Iris pigment epithelial cell (primary cell): ENCODE measurements at regions not wholly inside any gene's neighbourhood (a gene's known extent, or its start where the extent isn't known, plus 50 kb on each side); places are given as distances from the start of the nearest gene placed in this dataset.

Source experiments
- DNase-seq: peaks from one replicate; pipeline ENCODE4 v3.0.0-alpha.2; 2011; ENCODE audit warnings: low read depth

DNA sequence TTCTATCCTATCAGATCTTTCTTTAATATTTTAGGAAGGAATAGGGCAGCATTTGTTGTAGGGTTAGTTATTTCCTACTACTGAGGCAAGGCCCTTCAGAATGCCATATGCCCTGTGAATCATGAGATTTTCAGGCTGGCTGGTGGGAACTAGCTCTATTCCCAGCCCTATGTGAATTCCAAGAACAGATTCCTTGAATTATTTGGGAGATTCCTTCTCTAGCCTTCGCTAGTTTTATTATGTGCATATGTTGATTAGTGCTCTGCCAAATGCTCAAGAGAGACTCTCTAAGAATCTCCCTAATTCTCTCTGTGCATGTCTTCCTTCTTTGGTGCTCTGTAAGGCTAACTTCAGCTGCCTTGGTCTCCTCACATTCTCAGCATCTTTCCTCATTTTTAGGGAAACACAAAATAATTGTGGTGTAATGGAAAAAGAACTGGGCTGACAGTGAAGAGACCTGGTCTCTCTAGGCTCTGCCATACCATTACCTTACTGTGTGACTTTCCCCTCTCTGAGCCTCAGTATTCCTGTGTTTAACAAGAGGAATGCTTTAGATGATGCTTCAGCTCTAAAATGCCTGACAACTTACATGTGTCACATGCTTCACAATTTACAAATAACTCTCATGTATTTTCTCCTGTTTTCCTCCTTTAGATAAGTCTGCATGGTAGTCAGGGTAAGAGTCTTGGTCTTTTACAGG lies 79.7 kb downstream of the VMA21 start:
- no peak for DNase-seq

DNA sequence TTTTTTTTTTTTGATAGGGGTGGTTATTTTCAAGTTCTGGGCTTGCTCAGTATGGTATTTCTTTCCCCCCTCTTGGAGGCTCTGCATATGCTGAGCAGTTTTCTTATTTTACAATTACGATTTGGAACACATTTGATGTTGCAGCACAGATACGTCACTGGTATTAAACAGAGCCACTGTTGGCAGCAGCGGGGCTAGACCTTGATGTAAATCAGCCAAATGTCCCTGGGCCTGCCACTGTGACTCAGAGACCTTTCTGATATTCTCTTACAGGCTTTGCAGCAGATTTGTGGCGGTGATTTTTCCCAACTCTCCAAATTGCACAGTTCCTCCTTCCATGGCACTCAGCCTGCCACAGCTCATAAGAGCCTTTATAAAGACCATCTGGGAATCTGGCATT lies 81.1 kb downstream of the VMA21 start:
- no peak for DNase-seq

DNA sequence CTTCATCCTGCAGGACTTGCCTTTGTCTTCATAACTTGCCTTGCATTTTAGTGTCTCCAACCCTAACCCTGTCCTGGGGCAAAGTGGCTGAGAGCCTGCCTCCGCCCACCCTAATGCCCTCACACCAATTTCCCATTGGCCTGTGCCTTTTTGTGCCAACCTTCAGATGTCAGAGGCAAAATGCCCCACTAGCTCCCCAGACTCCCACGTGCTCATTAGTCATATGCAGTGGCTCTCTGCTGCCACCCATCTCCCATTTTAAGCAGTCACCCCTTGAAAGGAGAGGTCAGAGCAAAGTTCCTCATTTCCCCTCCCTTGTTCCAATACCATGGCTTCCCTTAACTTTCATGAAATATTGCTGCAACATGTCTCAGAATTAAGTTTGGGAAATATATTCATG lies 74.8 kb upstream of the PASD1 start:
- no peak for DNase-seq

- DNase-seq, result peak; percentile 0
Observed at GRCh38 chrX:151505796-151506195, 57.7 kb upstream of the PASD1 start.

GRCh38 chrX:151510203-151510602 lies 53.3 kb upstream of the PASD1 start:
- no peak for DNase-seq

GRCh38 chrX:151513472-151513871 lies 50.0 kb upstream of the PASD1 start:
- DNase-seq, result no peak
